GM13976 (cell line): ENCODE measurements at regions not wholly inside any gene's neighbourhood (a gene's known extent, or its start where the extent isn't known, plus 50 kb on each side); places are given as distances from the start of the nearest gene placed in this dataset.

ENCODE experiments used
- DNase-seq: peaks from one replicate; pipeline ENCODE4 v3.0.0; 2012; ENCODE audit warnings: low spot score
- in situ Hi-C: fragments of 300-500 bp; cut with MboI; formaldehyde crosslinking; loops from one replicate; pipeline ENCODE4 v1.12.0; 2022; ENCODE audit warnings: low sequenced_read_pairs, mixed read lengths, inconsistent platforms; ENCODE audit not compliant: unreplicated experiment
- TF ChIP-seq, protein P1 (sequence below): IDR thresholded peaks from 2 replicates; pipeline ENCODE4 v1.5.1; 2012; ENCODE audit warnings: borderline replicate concordance, mild to moderate bottlenecking; ENCODE audit not compliant: insufficient read depth; ENCODE audit errors: extremely low read depth, missing control alignments, control extremely low read depth

DNA sequence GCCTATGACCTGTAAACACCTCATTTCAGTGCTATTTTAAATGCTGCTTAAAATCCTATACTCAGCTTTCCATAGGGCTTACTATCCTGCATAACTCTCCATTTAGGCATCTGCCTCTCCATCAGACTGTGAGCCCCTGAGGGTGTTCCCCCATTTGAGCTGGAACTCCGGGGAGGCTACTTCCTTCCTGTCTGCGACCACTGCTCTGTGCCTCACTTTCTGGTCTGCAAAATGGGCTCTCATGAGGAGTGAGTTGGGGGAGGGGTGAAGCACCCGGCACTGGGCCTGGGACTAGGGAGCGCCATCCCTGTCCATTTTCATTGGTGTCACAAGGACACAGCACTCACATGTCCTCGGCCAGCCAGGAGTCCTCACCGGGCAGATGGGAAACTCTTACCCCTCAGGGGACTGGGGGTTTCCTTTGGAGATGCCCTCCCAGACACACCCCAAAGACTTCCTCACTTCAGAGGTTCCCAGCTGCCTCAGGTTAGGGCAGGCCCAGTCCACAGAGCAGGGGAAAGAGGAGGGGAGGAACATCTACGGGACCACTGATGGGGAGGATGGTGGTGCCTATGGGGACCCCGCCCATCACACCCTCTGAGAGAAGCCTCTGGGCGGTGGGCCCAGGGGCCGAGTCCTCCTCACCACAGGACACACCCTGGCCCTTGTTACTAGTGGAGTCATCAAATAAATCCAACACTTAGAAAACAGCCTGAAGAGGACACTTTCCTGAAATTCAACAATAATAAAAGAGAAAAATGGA is 134.9 kb downstream of the MATN1 start:
- in situ Hi-C loops: no loop called here
- TF ChIP-seq, protein P1, sequence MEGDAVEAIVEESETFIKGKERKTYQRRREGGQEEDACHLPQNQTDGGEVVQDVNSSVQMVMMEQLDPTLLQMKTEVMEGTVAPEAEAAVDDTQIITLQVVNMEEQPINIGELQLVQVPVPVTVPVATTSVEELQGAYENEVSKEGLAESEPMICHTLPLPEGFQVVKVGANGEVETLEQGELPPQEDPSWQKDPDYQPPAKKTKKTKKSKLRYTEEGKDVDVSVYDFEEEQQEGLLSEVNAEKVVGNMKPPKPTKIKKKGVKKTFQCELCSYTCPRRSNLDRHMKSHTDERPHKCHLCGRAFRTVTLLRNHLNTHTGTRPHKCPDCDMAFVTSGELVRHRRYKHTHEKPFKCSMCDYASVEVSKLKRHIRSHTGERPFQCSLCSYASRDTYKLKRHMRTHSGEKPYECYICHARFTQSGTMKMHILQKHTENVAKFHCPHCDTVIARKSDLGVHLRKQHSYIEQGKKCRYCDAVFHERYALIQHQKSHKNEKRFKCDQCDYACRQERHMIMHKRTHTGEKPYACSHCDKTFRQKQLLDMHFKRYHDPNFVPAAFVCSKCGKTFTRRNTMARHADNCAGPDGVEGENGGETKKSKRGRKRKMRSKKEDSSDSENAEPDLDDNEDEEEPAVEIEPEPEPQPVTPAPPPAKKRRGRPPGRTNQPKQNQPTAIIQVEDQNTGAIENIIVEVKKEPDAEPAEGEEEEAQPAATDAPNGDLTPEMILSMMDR: no peak
- no peak for DNase-seq

DNA sequence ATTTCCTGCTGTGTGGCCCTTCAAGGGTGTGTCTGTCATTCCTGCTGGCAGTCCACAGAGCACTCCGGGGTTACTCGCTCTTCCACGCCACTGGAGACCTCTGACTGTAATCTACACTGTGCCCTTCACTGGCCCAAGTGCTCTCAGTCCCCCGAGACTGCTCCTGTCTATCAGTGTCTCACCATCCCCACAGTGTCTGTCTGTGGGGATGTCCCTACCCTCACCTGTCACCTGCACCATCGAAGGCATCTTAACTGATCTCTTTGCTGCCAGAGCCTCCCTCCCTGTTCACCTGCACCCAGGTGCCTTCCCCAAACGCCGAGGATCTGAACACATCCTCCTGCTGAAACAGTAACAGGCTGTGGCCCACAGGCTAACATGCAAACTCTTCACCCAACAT is 136.7 kb downstream of the MATN1 start:
- in situ Hi-C loops: no loop called here
- DNase-seq: peak; percentile 4
- TF ChIP-seq, protein P1: no peak

DNA sequence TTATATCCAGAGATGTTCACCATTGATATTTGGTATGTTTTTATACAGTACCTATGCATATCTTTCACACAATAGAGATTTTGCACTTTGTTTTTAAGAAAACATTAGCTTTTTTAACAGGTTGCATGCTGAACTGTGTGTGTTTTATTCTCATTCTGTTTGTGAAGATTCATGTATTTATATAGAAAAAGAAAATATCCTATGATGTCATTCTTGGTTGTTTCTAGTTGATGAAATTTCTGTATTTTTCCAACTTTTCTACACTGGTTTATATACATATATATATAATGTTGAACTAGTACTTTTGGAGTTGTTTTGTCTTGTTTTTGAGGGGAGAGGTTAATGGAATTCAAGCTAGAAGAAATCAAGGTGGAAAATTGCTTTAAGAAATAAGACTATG is 143.8 kb downstream of the MATN1 start:
- DNase-seq: no peak
- in situ Hi-C loops: no loop called here
- TF ChIP-seq, protein P1: no peak

DNA sequence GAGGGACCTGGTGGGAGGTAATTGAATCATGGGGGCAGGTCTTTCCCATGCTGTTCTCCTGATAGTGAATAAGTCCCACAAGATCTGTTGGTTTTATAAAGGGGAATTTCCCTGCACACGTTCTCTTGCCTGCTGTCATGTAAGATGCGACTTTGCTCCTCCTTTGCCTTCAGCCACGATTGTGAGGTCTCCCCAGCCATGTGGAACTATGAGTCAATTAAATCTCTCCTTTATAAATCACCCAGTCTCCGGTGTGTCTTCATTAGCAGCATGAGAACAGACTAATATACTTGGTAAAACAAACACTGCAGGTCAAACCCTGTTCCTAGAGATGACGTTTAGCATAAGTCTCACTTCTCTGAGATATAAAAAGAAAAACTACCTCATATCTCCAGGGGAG is 148.3 kb downstream of the MATN1 start:
- TF ChIP-seq, protein P1: no peak
- in situ Hi-C loops: no loop called here
- DNase-seq: no peak

DNA sequence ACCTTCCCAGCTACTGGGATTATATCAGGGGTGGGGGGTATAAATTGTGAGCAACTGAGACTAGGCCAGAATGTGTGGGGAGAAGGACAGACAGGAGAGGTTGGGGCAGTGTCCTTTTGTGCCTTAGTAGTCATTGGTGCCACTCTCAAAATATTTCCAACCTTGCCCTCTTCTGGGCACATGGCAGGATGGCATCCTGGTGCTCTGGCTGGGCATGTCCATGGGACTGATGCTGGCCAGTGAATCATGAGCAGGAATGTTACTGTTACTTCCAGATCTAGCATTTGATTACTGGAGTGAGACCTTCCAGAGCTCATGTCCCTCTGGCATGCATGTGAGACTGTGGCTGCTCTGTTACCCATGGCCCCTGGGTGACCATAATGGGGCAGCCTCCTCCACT is 151.2 kb downstream of the MATN1 start:
- TF ChIP-seq, protein P1: no peak
- in situ Hi-C loops: no loop called here
- DNase-seq: no peak

DNA sequence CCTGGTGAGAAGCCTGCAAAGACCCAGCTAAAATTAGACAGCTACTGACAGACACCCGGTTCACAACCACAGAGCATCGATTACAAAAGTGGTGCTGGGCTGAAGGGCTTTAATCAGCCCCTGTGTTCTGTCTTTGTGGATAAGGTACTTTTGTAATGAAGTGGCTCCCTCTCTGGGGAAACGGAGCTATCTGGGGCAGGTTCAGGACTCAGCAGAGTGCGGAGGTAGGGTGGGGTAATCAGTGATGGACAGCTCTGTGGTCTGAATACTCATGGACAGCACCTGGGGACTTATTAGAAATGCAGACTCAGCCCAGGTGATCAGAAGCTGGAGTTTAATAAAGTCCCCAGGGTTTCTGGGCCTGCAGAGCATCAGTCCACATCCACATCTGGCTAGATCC is 152.0 kb downstream of the MATN1 start:
- TF ChIP-seq, protein P1: no peak
- in situ Hi-C loops: no loop called here
- no peak for DNase-seq
